Fibroblast of villous mesenchyme (primary cell): ENCODE measurements at regions not wholly inside any gene's neighbourhood (a gene's known extent, or its start where the extent isn't known, plus 50 kb on each side); places are given as distances from the start of the nearest gene placed in this dataset.

ENCODE experiments used
- DNase-seq: peaks from one replicate; pipeline ENCODE4 v3.0.0-alpha.2; 2010; ENCODE audit warnings: low read depth
- H3K4me3 ChIP-seq: 2 replicates; pipeline ENCODE4 v1.5.1; 2011; ENCODE audit warnings: low read depth, mild to moderate bottlenecking, low read length
- TF ChIP-seq, protein P1 (sequence below): IDR thresholded peaks from 2 replicates; pipeline ENCODE4 v1.5.1; 2012; ENCODE audit warnings: low read depth, mild to moderate bottlenecking, low read length; ENCODE audit not compliant: insufficient read depth

DNA sequence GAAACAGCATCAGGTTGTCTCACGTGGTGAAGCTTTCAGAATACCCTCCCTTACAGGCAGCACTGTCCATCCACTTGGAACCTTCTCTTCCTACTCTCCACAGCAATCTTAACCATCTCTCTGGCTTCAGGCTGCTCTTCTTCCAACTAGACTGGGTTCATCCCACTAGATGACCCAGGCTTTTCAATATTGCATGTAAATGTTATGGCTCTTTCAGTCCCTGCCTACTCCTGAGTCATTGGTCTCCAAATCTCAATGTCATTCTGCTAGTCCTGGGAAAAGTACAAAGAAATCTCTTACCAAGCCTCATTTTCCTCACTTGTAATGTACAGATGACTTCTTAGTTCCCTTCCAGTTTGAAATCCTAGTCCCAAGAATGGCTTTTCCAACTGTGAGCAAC lies 109.7 kb upstream of the CTNNB1 start:
- TF ChIP-seq, protein P1, sequence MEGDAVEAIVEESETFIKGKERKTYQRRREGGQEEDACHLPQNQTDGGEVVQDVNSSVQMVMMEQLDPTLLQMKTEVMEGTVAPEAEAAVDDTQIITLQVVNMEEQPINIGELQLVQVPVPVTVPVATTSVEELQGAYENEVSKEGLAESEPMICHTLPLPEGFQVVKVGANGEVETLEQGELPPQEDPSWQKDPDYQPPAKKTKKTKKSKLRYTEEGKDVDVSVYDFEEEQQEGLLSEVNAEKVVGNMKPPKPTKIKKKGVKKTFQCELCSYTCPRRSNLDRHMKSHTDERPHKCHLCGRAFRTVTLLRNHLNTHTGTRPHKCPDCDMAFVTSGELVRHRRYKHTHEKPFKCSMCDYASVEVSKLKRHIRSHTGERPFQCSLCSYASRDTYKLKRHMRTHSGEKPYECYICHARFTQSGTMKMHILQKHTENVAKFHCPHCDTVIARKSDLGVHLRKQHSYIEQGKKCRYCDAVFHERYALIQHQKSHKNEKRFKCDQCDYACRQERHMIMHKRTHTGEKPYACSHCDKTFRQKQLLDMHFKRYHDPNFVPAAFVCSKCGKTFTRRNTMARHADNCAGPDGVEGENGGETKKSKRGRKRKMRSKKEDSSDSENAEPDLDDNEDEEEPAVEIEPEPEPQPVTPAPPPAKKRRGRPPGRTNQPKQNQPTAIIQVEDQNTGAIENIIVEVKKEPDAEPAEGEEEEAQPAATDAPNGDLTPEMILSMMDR = no peak
- H3K4me3 ChIP-seq = no peak overlapping the region
- DNase-seq = no peak

DNA sequence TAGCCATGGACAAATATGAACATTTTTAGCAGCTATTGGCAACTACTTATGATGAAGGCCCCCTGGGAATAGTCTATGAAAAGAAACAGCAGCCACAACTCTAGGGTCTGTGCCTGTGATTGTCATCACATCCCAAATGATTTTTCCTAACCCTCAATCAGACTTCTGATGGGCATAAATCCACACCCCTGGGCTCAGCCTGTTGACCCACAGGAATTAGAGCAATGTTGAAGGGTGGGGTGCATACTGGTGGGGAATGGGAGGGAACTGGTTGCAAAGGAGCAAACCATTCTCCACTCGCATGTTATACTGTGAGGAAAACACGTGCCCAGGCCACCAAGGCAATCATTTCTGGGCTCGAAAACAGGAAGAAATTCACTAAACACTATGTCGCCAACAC lies 106.5 kb upstream of the CTNNB1 start:
- TF ChIP-seq, protein P1 = no peak
- no peak for DNase-seq
- no peak overlapping the region for H3K4me3 ChIP-seq

DNA sequence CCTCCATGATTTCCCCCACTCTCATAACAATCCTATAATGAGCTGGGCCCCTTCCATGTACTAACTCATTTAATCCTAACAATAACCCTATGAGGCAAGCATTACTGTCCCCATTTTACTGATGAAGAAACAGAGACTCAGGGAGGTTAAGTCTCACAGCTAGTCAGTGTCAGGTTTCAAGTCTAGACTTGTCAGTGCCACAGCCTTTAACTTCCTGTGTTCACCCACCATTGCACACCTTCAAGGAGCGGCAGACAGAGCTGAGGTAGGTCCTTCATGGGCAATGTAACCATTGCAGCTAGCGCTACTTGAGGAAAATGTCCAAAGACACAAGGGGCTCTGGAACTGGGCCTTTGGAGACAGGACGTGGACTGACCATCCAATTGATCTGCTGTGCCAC lies 105.8 kb upstream of the CTNNB1 start:
- H3K4me3 ChIP-seq = no peak overlapping the region
- TF ChIP-seq, protein P1 = no peak
- no peak for DNase-seq

DNA sequence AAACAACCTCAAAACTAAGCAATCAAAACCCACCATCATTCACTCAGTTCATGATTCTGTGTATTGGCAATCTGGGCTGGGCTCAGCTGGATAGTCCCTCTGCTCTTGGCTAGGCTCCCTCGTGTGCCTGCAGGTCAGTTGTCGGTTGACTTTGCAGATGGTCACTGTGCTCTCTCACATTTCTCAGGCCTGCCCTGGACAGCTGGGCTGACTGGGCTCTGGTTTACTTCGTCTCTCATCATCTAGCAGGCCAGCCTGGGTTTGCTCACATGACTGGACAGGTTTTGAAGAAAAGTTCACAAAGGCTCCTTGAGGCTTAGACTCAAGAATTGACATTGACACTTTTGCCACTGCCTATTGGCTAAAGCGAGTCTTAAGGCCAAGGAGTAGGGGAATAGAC lies 105.0 kb upstream of the CTNNB1 start:
- DNase-seq = no peak
- H3K4me3 ChIP-seq = no peak overlapping the region
- TF ChIP-seq, protein P1 = no peak

DNA sequence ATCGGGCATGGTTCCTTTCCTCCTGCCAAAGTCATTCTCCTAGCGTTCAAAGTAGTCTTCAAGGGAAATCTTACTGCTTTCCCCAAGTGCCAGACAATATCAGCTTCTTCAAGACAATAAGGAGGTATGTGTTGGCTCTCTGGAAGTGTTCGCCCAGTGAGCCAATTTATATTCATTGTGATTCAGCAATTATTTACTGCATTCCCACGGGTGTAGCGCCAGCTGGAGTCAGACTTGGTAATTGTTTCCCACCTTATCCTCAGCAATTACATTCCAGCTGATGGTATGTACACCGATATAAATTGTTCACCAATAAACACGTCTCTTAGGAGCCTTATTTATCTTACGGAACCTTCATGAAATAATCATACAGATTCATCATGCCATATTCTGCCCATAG lies 103.6 kb upstream of the CTNNB1 start:
- TF ChIP-seq, protein P1 = no peak
- no peak for DNase-seq
- no peak overlapping the region for H3K4me3 ChIP-seq

DNA sequence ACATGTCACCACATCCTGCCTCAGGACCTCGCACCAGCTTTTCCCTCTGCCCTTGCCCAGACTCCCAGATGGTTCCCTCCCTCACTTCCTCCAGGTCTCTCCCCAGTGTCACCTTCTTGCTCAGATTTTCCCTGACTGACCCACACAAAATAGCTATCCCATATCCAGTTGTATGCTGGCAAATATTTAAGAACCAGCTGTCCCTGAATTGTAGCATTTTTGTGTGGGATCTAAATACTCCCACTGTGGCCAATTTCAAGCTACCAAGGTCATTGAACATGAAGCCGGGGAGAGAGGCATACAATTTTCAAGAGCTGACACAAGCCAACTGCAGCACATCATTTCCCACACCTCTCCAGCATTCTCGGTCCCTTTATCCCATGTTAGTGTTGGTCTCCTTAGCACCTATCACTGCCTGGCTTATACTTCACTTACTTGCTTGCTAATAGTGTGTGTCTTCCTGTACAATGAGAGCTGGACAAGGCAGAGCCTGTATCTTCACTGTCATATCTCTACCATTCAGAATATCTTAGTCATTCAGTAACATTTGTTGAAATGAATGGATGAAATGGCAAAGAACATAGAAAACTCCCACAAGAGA lies 101.3 kb upstream of the CTNNB1 start:
- DNase-seq = no peak
- H3K4me3 ChIP-seq = no peak overlapping the region
- TF ChIP-seq, protein P1 = no peak

DNA sequence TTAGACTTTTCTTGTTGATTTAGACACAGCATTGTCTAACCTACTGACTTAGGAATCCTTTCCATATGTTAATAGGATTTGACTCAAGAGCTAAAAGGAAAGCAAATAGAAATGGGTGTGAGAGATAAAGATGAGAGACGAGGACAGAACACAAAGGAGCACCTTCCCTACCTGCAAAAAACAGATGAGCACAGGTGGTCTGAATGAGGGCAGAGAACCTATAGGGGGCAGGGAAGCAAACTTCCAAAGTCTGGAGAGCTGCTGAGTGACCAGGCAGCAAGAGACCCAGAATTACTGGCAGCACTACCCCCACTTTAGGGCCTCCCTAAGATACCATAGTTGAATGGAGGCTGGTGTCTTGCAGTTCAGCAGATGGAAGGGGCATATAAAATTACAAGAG lies 98.1 kb upstream of the CTNNB1 start:
- TF ChIP-seq, protein P1 = no peak
- no peak for DNase-seq

More for the DNA sequence above, 98.1 kb upstream of the CTNNB1 start:
- no peak overlapping the region for H3K4me3 ChIP-seq
